ENCODE measurements at regions not wholly inside any gene's neighbourhood (a gene's known extent, or its start where the extent isn't known, plus 50 kb on each side); places are given as distances from the start of the nearest gene placed in this dataset.
"Not testable (repeated sequence)": the region's sequence is repeated elsewhere in the genome, so short reads cannot be mapped to it uniquely, and the experiment has no call there.

DNA sequence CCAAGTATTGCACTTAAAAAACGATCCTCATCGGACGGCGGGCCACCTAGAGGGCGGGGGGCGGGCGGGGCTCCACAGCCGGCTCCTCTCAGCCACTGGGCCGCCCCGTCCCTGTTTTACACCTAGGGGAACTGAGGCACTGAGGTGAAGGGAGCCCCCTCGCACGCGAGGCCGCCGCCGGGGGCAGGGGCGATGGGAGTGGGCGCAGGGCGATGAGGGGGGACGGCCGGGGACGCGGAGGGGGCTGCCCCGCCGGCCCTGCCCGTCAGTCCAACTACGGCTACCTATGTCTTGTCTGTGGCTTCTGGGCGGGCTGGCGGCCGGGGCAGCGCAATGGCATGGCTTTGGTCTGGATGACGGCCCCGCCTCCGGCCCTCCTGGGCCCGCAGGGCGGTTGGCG is 90.4 kb downstream of the GOLGA8K start:
- not testable (repeated sequence) for H3K27ac ChIP-seq (ENCODE audit: low read length); H2AFZ ChIP-seq (ENCODE audit: low read depth, low read length); H3K4me1 ChIP-seq (ENCODE audit: low read length); H3K36me3 ChIP-seq (replicated peaks; ENCODE audit: low read depth, low read length); H3K4me2 ChIP-seq (ENCODE audit: low read length); H3K27me3 ChIP-seq (ENCODE audit: low read depth, low read length); H3K9ac ChIP-seq (ENCODE audit: low read length); H3K9me3 ChIP-seq (ENCODE audit: insufficient read depth, low read length); H4K20me1 ChIP-seq (ENCODE audit: insufficient read depth, low read length); H3K4me3 ChIP-seq (ENCODE audit: low read length); H3K79me2 ChIP-seq (ENCODE audit: low read length)

DNA sequence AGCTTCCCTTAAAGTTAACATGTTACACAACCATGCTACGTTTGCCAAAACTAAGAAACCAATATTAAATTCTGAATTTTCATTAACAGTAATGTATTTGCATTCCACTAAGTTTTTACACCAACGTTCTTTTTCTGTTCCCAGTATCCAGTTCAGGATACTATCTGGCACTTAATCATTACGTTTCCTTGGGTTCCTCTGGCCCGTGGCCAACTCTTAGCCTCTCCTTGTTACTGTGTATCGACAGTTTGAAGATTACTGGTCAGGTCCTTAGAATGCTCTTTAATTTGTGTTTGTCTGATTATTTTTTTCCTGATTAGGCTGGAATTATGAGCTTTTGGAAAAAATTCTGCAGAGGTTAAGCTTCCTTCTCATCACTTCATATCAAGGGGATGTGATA is 95.5 kb downstream of the GOLGA8K start:
- H3K4me1 ChIP-seq (ENCODE audit: low read length); H3K4me3 ChIP-seq (ENCODE audit: low read length); H3K27ac ChIP-seq (ENCODE audit: low read length); H3K27me3 ChIP-seq (ENCODE audit: low read depth, low read length); H3K36me3 ChIP-seq (replicated peaks; ENCODE audit: low read depth, low read length); H2AFZ ChIP-seq (ENCODE audit: low read depth, low read length); H4K20me1 ChIP-seq (ENCODE audit: insufficient read depth, low read length); H3K79me2 ChIP-seq (ENCODE audit: low read length); H3K4me2 ChIP-seq (ENCODE audit: low read length); H3K9me3 ChIP-seq (ENCODE audit: insufficient read depth, low read length); H3K9ac ChIP-seq (ENCODE audit: low read length): not testable (repeated sequence)

DNA sequence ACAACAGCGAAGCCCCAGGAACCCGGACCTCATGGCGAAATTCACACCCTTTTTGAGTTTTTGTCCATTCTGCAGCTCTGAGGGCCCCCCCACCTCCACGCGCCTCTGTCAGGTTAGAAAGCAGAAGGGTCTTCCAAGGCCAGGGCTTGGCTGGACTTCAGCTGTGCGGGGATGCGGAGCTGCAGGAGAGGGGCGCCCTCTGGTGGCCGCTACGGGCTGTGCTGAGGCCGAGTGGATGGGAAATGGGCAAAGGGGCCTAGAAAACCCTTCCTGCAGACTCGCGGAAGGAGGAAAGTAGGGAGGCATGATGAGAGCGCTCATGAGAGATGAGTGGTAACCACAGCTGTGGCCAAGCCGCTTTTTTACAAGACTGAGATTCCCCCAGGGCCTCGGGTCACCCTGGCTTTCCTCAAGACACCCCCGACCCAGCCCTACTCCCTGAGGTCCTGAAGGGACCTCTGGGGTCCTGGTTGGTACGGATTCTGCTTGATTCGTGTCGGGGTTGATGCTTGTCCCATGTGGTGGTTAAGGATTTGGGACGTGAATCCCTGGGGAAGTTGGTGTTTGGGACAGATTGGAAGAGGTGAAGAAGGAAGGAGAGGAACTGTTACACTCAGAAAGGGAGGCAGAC is 126.8 kb downstream of the GOLGA8K start:
- not testable (repeated sequence) for H4K20me1 ChIP-seq (ENCODE audit: insufficient read depth, low read length); H2AFZ ChIP-seq (ENCODE audit: low read depth, low read length); H3K27ac ChIP-seq (ENCODE audit: low read length); H3K79me2 ChIP-seq (ENCODE audit: low read length); H3K4me2 ChIP-seq (ENCODE audit: low read length); H3K9me3 ChIP-seq (ENCODE audit: insufficient read depth, low read length); H3K4me1 ChIP-seq (ENCODE audit: low read length); H3K36me3 ChIP-seq (replicated peaks; ENCODE audit: low read depth, low read length); H3K27me3 ChIP-seq (ENCODE audit: low read depth, low read length); H3K9ac ChIP-seq (ENCODE audit: low read length); H3K4me3 ChIP-seq (ENCODE audit: low read length)

DNA sequence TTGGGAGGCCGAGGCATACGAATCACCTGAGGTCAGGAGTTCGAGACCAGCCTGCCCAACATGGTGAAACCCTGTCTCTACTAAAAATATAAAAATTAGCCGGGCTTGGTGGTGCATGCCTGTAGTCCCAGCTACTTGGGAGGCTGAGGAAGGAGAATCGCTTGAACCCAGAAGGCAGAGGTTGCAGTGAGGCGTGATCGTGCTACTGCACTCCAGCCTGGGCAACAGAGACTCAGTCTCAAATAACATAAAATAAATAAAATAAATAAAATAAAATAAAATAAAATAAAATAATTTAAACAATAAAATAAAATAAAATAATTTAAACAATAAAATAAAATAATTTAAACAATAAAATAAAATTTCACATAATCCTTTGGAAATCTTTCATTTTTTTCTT is 149.1 kb downstream of the GOLGA8K start:
- not testable (repeated sequence) for H3K79me2 ChIP-seq (ENCODE audit: low read length); H3K4me2 ChIP-seq (ENCODE audit: low read length); H3K4me3 ChIP-seq (ENCODE audit: low read length); H3K27me3 ChIP-seq (ENCODE audit: low read depth, low read length); H3K4me1 ChIP-seq (ENCODE audit: low read length); H3K9me3 ChIP-seq (ENCODE audit: insufficient read depth, low read length); H2AFZ ChIP-seq (ENCODE audit: low read depth, low read length); H3K27ac ChIP-seq (ENCODE audit: low read length); H3K36me3 ChIP-seq (replicated peaks; ENCODE audit: low read depth, low read length); H3K9ac ChIP-seq (ENCODE audit: low read length); H4K20me1 ChIP-seq (ENCODE audit: insufficient read depth, low read length)

DNA sequence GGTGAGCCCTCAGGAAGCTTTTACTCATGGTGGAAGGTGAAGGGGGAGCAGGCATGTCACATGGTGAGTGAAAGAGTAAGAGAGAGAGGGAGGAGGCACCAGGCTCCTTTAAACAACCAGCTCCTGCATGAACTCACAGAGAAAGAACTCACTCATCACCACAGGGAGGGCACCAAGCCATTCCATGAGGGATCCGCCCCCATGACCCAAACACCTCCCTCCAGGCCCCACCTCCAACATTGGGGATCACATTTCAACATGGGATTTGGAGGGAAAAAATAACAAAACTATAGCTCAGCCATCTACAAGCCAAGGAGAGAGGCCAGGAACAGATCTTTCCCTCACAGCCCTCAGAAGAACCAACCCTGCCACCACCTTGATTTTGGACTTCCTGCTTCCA is 153.9 kb downstream of the GOLGA8K start:
- not testable (repeated sequence) for H3K27ac ChIP-seq (ENCODE audit: low read length); H3K4me3 ChIP-seq (ENCODE audit: low read length); H3K4me2 ChIP-seq (ENCODE audit: low read length); H3K79me2 ChIP-seq (ENCODE audit: low read length); H3K4me1 ChIP-seq (ENCODE audit: low read length); H3K27me3 ChIP-seq (ENCODE audit: low read depth, low read length); H3K9ac ChIP-seq (ENCODE audit: low read length); H3K36me3 ChIP-seq (replicated peaks; ENCODE audit: low read depth, low read length); H3K9me3 ChIP-seq (ENCODE audit: insufficient read depth, low read length); H4K20me1 ChIP-seq (ENCODE audit: insufficient read depth, low read length); H2AFZ ChIP-seq (ENCODE audit: low read depth, low read length)

GRCh38 chr15:32243727-32244126 is 159.4 kb downstream of the GOLGA8K start:
- H3K36me3 ChIP-seq (replicated peaks; ENCODE audit: low read depth, low read length); H2AFZ ChIP-seq (ENCODE audit: low read depth, low read length); H3K27ac ChIP-seq (ENCODE audit: low read length); H3K79me2 ChIP-seq (ENCODE audit: low read length); H3K27me3 ChIP-seq (ENCODE audit: low read depth, low read length); H3K4me1 ChIP-seq (ENCODE audit: low read length); H3K9ac ChIP-seq (ENCODE audit: low read length); H4K20me1 ChIP-seq (ENCODE audit: insufficient read depth, low read length); H3K9me3 ChIP-seq (ENCODE audit: insufficient read depth, low read length); H3K4me2 ChIP-seq (ENCODE audit: low read length); H3K4me3 ChIP-seq (ENCODE audit: low read length): not testable (repeated sequence)

DNA sequence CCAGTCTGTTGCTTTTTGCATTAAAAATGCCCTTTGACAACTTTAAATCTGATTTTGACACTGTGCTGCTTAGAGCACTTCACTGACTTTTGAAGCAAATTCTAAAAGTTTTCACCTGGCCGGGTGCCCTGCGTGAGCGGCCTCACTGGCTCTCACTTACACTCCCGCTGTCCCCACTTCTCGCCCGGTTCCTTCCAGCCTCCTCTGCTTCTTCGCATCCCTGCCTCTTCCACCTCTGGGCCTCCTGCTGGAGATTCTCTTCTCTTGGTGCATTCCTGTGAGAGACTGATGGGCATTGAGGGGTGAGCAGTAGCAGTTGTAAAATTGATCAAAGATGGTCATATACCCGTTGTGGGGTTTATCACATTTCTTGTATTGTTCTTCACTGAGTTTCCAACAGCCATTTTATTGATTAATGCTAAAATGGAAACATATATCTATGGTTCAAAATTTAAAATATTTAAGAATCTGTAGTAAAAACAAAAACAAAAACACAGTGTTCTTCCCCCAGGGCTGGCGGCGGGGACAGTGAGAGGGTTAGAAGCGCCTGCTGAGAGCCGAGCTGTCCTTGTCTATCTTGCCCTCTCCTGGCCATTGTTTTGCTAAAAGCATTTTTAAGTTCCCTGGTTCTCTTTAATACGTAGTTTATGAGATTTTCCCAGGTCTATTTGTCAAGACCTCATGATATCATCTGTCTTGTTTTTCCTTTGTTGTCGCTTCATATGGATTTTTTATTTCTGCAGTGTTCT is 160.1 kb downstream of the GOLGA8K start:
- H3K9me3 ChIP-seq (ENCODE audit: insufficient read depth, low read length); H3K79me2 ChIP-seq (ENCODE audit: low read length); H3K4me2 ChIP-seq (ENCODE audit: low read length); H3K4me1 ChIP-seq (ENCODE audit: low read length); H3K4me3 ChIP-seq (ENCODE audit: low read length); H3K27ac ChIP-seq (ENCODE audit: low read length); H3K27me3 ChIP-seq (ENCODE audit: low read depth, low read length); H3K36me3 ChIP-seq (replicated peaks; ENCODE audit: low read depth, low read length); H3K9ac ChIP-seq (ENCODE audit: low read length); H4K20me1 ChIP-seq (ENCODE audit: insufficient read depth, low read length); H2AFZ ChIP-seq (ENCODE audit: low read depth, low read length): not testable (repeated sequence)

DNA sequence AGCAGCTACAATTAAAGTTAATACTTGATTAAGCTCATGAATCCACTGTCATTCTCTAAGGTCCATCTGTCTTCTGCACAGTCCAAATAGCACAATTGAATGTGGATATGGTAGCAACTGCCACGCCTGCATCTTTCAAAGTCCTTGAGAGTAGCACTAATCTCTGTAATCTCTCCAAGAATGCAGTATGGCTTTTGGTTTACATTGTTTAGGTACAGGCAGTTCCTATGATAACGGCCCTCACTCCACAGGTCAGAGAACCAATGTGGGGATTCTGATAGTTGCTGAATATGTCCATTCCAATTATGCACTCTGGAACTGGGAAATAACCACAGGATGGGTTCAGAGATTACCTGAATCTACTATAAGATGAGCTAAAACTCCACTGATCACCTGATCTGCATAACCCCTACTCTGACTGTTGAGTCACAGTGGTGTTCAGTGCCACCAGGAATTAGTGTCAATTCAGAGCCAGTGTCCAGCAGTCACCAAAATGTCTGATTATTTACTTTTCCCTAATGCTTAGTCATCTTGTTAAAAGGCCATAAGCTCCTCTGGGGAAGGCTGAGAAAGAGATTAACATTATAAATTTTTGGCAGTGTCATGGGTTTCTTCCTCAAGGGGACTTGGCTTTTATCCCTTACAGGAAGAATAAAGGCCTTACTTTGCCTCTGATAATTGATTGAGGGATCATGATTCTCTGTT is 175.5 kb downstream of the GOLGA8K start:
- H3K9ac ChIP-seq (ENCODE audit: low read length); H3K9me3 ChIP-seq (ENCODE audit: insufficient read depth, low read length); H3K27me3 ChIP-seq (ENCODE audit: low read depth, low read length); H3K4me3 ChIP-seq (ENCODE audit: low read length); H3K36me3 ChIP-seq (replicated peaks; ENCODE audit: low read depth, low read length); H3K79me2 ChIP-seq (ENCODE audit: low read length); H3K4me2 ChIP-seq (ENCODE audit: low read length); H3K27ac ChIP-seq (ENCODE audit: low read length); H3K4me1 ChIP-seq (ENCODE audit: low read length); H4K20me1 ChIP-seq (ENCODE audit: insufficient read depth, low read length); H2AFZ ChIP-seq (ENCODE audit: low read depth, low read length): not testable (repeated sequence)
